ENCODE measurements at regions not wholly inside any gene's neighbourhood (a gene's known extent, or its start where the extent isn't known, plus 50 kb on each side); places are given as distances from the start of the nearest gene placed in this dataset.

GRCh38 chr12:59382282-59383078, 213.3 kb upstream of the SLC16A7 start:
- DNase-seq (ENCODE audit: low read depth in 2 of 2), result no peak

GRCh38 chr12:59381106-59381505, 214.7 kb upstream of the SLC16A7 start:
- no peak overlapping the region for H3K4me2 ChIP-seq (ENCODE audit: extremely low read depth, insufficient read depth, low read length)
- H3K79me2 ChIP-seq (ENCODE audit: control insufficient read depth, insufficient read depth, low read length), result no peaks in the 10 kb centered on the region
- no peak for TF ChIP-seq EZH2 (IDR thresholded peaks at IDR 0.05; ENCODE audit: low read length, missing control alignments)
- TF ChIP-seq CTCF (conservative IDR thresholded peaks at IDR 0.05 in 1 of 2, IDR thresholded peaks at IDR 0.05 in 1 of 2; ENCODE audit: low read depth in 1 of 2, low read length in 2 of 2), result no peak
- no peaks in the 10 kb centered on the region for H3K27me3 ChIP-seq (ENCODE audit: control insufficient read depth, insufficient read depth, low read length)
- no peak overlapping the region for H3K27ac ChIP-seq (ENCODE audit: insufficient read depth, low read length)
- no peaks in the 10 kb centered on the region for H3K4me1 ChIP-seq (ENCODE audit: control insufficient read depth, extremely low read depth, insufficient read depth, low read length)
- H4K20me1 ChIP-seq (ENCODE audit: control insufficient read depth, extremely low read depth, insufficient read depth, low read length), result no peaks in the 10 kb centered on the region
- no peaks in the 10 kb centered on the region for H3K36me3 ChIP-seq (ENCODE audit: control insufficient read depth, insufficient read depth, low read length)
- no peak overlapping the region for H3K9ac ChIP-seq (ENCODE audit: insufficient read depth, low read length)
- H2AFZ ChIP-seq (ENCODE audit: low read length), result no peak overlapping the region
- H3K4me3 ChIP-seq (replicated peaks in 1 of 4; ENCODE audit: control extremely low read depth in 1 of 4, insufficient read depth in 1 of 4, low read depth in 3 of 4, low read length in 4 of 4), result no peak overlapping the region
- no peaks in the 10 kb centered on the region for H3K9me3 ChIP-seq (ENCODE audit: control insufficient read depth, insufficient read depth, low read depth, low read length)
- no peak for DNase-seq (ENCODE audit: low read depth in 2 of 2)

More at GRCh38 chr12:59382282-59383078, 213.3 kb upstream of the SLC16A7 start:
- peak overlapping the region in 3 of 4 experiments; percentile 5 to 50 (median 32) for H3K4me3 ChIP-seq (replicated peaks in 1 of 4; ENCODE audit: control extremely low read depth in 1 of 4, insufficient read depth in 1 of 4, low read depth in 3 of 4, low read length in 4 of 4)
- TF ChIP-seq CTCF (conservative IDR thresholded peaks at IDR 0.05 in 1 of 2, IDR thresholded peaks at IDR 0.05 in 1 of 2; ENCODE audit: low read depth in 1 of 2, low read length in 2 of 2), result no peak
- TF ChIP-seq EZH2 (IDR thresholded peaks at IDR 0.05; ENCODE audit: low read length, missing control alignments), result no peak
- no peaks in the 10 kb centered on the region for H3K79me2 ChIP-seq (ENCODE audit: control insufficient read depth, insufficient read depth, low read length)
- H2AFZ ChIP-seq (ENCODE audit: low read length), result no peak overlapping the region
- H3K36me3 ChIP-seq (ENCODE audit: control insufficient read depth, insufficient read depth, low read length), result no peaks in the 10 kb centered on the region
- no peaks in the 10 kb centered on the region for H3K4me1 ChIP-seq (ENCODE audit: control insufficient read depth, extremely low read depth, insufficient read depth, low read length)
- no peaks in the 10 kb centered on the region for H3K9me3 ChIP-seq (ENCODE audit: control insufficient read depth, insufficient read depth, low read depth, low read length)
- H3K4me2 ChIP-seq (ENCODE audit: extremely low read depth, insufficient read depth, low read length), result peak overlapping the region; percentile 27
- H4K20me1 ChIP-seq (ENCODE audit: control insufficient read depth, extremely low read depth, insufficient read depth, low read length), result no peaks in the 10 kb centered on the region
- H3K9ac ChIP-seq (ENCODE audit: insufficient read depth, low read length), result no peak overlapping the region
- H3K27me3 ChIP-seq (ENCODE audit: control insufficient read depth, insufficient read depth, low read length), result no peaks in the 10 kb centered on the region
- no peak overlapping the region for H3K27ac ChIP-seq (ENCODE audit: insufficient read depth, low read length)

- no peaks in the 10 kb centered on the region for H3K79me2 ChIP-seq (ENCODE audit: control insufficient read depth, insufficient read depth, low read length)
- no peaks in the 10 kb centered on the region for H3K27me3 ChIP-seq (ENCODE audit: control insufficient read depth, insufficient read depth, low read length)
- no peak for TF ChIP-seq EZH2 (IDR thresholded peaks at IDR 0.05; ENCODE audit: low read length, missing control alignments)
- no peak for TF ChIP-seq CTCF (conservative IDR thresholded peaks at IDR 0.05 in 1 of 2, IDR thresholded peaks at IDR 0.05 in 1 of 2; ENCODE audit: low read depth in 1 of 2, low read length in 2 of 2)
- H3K27ac ChIP-seq (ENCODE audit: insufficient read depth, low read length), result no peak overlapping the region
- no peak overlapping the region for H3K4me3 ChIP-seq (replicated peaks in 1 of 4; ENCODE audit: control extremely low read depth in 1 of 4, insufficient read depth in 1 of 4, low read depth in 3 of 4, low read length in 4 of 4)
- no peak overlapping the region for H2AFZ ChIP-seq (ENCODE audit: low read length)
- H3K4me2 ChIP-seq (ENCODE audit: extremely low read depth, insufficient read depth, low read length), result no peak overlapping the region
- H3K9ac ChIP-seq (ENCODE audit: insufficient read depth, low read length), result no peak overlapping the region
- H3K9me3 ChIP-seq (ENCODE audit: control insufficient read depth, insufficient read depth, low read depth, low read length), result no peaks in the 10 kb centered on the region
- H3K4me1 ChIP-seq (ENCODE audit: control insufficient read depth, extremely low read depth, insufficient read depth, low read length), result no peaks in the 10 kb centered on the region
- no peak for DNase-seq (ENCODE audit: low read depth in 2 of 2)
- no peaks in the 10 kb centered on the region for H4K20me1 ChIP-seq (ENCODE audit: control insufficient read depth, extremely low read depth, insufficient read depth, low read length)
- no peaks in the 10 kb centered on the region for H3K36me3 ChIP-seq (ENCODE audit: control insufficient read depth, insufficient read depth, low read length)
Measured at GRCh38 chr12:59375633-59376032, 220.2 kb upstream of the SLC16A7 start.
